SHP77 treated with DMSO at 0.1 percent for 48 hours (cell line): ENCODE measurements at regions not wholly inside any gene's neighbourhood (a gene's known extent, or its start where the extent isn't known, plus 50 kb on each side); places are given as distances from the start of the nearest gene placed in this dataset.

ENCODE experiments used
- DNase-seq: peaks from one replicate; lab custom pipeline; 2025; lab: John Stamatoyannopoulos, UW

GRCh38 chr1:218772575-218772974 is 401.1 kb upstream of the LYPLAL1 start:
- no peak for DNase-seq

GRCh38 chr1:218775501-218776021 is 398.1 kb upstream of the LYPLAL1 start:
- DNase-seq: no peak

DNA sequence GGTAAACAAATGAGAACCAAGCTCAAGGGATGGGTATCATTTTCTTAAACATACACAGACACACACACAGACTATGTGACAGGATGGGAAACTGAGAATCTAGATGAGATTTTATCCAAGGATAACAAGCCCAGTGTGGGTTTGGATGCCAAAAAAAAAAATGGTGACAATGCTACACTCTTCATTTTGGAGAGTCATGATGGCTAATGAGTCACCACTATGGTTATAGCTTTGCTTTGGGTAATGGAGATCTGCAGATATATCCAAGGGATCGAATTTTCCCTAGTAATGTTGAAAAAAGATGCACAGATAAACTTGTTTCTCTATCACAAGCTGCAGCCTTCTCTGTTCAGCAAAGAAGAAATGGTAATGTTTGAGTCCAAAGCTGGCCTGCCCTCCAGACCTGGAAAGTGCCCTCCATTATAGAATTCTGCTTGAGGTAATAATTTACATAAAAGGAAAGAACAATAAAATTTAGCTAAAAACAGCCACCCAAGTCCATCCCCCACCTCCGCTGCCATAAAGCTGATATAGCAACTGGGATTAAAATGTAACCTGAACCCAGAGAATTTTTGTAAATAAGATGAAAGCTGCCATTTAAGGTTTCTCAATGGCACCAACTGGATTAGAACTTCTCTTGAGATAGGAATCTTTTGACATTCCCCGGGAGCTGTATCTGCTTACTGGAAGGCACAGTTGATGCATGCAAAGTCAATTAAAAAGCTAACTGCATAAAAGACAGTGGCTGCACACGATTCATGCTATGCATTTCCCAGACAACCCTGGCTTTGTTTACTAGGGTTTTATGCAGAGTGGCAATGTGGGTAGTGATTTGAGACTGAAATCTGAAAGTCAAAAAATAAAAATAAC is 395.2 kb upstream of the LYPLAL1 start:
- no peak for DNase-seq

DNA sequence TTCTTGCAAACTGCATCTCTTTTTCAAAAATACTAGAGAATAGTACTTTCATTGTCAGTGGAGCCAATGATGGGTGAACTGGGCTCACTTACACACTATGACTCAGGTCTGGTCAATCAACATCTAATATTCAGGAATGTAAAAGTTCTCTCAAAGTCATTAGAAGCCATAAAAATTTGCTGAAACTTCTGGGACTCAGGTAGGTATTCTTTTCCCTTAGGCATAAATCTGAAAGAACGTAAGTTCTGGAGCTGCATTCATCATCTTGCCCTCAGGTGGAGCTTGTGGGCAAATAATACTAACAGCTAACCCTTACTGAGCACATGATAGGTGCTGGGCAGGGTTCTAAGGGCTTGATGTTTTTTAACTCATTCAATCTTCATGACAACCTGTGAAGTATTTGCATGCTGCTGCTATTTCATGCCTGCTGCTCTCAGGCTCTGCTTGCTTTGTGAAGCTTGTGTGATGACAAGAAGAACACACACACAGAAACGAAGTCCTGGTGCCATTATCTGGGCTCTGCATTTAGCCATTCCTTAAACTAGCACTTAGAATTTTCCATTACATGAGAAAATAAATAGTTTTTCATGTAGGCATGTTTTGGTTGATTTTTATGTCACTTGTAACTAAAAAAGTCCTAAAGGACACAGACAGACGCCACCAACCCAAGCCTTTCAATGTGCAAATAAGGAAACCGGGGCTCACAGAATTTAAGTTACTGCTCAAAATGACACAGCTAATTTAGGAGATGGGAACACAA is 394.2 kb upstream of the LYPLAL1 start:
- DNase-seq: no peak

- no peak for DNase-seq
These were observed 390.5 kb upstream of the LYPLAL1 start for GRCh38 chr1:218783131-218783530.

DNA sequence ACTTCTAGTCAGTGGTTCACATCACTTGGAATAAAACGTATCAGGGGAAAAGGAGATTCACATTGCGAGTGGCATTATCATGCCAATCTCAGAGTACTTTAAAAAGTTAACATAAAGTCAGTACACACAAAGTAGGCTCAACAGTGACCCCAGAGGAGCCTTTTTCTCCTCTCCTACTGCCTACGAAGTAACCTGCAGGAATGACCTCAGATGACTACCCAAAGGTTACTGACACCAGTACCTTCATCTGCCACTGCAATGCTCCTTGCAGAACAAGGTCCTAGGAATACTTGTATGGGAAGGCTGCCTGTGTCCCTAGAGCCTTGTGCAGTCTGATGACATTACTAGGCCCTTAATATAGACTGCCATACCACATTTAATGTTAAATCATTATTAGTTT is 389.8 kb upstream of the LYPLAL1 start:
- DNase-seq: no peak

DNA sequence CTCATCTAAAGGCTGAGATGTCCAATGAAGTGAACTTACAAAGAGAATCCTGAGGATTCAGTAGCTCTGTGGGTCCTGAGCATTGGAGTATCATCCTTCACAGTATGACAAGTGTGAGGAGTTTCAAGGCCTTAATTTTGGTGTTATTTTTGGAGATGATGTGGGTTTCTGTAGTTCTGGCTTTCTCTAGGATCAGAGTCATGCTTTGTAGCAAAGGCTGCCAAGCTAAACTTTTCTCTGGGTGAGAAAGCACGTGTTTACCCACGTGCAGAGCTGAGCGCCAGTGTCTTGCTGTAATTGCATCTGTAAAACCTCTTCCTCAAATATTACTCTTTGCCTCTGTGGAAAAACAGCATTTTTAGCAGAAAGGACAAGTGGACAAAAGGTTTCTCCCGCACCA is 387.8 kb upstream of the LYPLAL1 start:
- no peak for DNase-seq

DNA sequence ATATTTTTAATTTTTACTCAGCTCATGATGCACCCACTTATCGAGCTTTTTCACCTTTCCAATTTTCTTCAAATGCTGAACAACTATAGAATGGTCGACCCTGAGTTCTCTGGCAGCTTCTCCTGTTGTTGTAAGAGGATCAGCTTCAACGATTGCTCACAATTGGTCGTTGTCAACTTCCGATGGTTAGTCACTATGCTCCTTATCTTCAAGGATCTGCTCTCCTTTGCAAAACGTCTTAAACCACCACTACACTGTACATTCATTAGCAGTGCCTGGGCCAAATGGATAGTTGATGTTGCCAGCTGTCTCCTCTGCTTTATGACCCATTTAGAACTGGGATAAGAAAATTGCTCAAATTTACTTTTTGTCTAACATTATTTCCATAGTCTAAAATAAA is 385.9 kb upstream of the LYPLAL1 start:
- no peak for DNase-seq

DNA sequence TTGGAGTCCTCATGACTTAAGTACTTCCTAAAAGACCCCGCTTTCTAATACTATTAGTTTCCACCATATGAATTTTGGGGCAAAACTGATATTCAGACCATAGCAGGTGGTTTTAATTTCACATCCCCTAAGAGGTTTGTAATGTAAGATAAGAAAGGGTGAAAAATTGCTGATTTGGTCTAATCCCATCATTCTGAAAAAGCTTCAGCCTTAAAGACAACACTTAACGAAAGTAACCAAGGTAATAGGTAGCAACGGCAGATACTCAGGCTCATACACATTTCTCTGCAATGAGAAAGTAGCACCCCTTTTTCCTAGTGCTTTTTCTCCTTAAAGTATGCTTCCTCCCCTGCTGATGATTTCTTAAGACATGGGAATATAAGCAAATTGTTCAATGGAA is 376.9 kb upstream of the LYPLAL1 start:
- DNase-seq: no peak

GRCh38 chr1:218802799-218803198 is 370.9 kb upstream of the LYPLAL1 start:
- no peak for DNase-seq

DNA sequence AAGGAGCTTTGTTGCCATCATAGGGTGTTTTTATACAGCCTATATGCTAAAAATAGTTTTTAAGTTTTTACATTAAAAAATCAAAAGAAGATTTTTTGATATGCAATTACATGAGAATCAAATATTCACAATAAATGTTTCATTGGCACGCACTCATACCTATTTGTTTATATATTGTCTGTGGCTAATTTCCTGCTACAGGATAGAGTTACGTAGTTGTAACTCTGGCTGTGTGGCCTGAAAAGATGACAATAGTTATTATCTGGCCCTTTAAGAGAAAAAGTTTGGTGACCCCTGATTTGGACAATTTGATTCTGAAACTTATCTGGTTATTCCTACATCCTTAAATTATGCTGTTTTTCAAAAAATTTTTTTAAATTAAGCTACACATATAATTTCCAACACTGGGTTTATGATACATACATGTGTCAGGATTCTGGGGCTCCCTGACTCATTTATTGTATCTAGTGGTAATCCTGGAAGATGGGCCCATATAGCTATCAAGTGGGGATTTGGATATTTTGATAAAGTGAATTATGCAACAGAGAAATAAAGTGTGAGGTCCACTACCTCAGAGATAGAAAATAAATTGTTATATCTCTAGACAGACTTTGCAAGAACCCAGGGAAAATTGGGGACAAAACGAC is 370.2 kb upstream of the LYPLAL1 start:
- DNase-seq: no peak

- DNase-seq: no peak
These were observed 369.5 kb upstream of the LYPLAL1 start for GRCh38 chr1:218804014-218804785.

DNA sequence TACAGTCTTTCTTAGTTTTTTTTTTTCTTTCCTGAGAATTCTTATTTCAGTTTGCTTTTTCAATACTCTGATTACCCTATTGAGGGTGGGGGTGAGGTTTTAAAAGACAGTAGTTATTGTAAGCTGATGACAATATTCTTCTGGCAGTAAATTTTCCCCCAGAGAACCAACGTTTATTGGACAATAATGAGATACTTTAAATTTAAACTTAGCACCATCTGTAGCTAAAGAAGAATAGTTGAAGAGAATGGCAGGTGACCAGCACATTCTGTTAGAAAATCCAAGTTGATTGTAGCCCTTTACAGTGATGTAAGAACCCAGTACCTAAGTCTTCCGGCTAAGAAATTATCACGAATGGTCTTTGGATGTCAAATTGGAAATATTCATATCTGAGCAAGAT is 364.6 kb upstream of the LYPLAL1 start:
- no peak for DNase-seq

GRCh38 chr1:218809625-218810024 is 364.1 kb upstream of the LYPLAL1 start:
- no peak for DNase-seq

DNA sequence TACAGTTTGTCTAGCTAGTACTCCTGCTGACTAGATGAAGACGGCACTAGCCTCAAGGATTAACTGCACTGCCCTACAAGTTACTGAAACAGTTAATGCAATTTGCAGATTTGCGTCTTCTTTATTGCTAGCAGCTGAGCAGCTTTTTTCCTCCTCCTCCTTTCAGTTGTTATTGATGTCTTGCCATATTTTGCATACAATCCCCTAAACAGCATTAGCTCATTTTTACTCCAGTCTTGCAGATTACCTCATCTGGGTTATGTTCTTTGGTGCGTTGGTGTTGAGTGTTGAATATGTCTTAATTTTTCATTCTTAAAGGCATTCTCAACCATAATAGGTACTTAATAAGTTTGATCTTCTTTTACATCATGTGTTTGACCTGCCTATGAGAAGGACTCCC is 363.4 kb upstream of the LYPLAL1 start:
- no peak for DNase-seq

- no peak for DNase-seq
These were observed 362.2 kb upstream of the LYPLAL1 start for GRCh38 chr1:218811497-218811896.

DNA sequence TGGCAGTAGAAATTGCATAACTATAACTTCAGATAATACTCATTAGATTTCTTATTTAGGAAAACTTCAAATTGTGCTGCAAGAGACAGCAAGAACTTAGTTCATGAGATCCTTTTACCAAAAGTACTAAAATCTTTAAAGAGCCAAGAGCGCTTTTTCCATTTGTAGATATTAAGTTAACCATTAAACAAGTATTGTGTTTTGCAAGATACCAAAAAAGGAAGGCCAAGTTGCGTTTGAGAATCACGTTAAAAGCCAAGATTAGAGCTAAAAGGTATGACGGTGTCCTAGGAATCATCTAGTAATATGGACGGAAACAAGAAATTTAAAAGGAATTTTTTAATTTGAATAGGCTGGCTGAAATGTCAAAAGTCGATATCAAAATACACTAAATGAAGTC is 361.3 kb upstream of the LYPLAL1 start:
- DNase-seq: no peak

DNA sequence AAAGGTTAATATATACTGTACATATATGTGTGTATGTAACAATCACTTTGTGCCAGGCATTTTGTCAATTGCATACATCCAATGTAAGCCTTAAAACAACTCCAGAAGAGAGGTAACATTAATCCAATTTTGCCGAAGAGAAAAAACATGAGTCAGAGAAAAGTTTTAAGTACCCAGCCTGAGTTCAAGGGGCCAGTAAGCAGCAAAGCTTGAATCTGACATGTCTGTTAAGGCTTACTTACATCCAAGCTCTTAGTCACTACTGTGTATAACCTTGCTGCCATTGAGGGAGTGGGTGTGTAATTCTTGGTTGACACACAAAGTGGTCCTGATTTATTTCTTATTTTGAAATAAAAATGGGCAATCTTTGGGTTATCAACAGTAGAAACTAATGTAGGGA is 360.4 kb upstream of the LYPLAL1 start:
- no peak for DNase-seq

DNA sequence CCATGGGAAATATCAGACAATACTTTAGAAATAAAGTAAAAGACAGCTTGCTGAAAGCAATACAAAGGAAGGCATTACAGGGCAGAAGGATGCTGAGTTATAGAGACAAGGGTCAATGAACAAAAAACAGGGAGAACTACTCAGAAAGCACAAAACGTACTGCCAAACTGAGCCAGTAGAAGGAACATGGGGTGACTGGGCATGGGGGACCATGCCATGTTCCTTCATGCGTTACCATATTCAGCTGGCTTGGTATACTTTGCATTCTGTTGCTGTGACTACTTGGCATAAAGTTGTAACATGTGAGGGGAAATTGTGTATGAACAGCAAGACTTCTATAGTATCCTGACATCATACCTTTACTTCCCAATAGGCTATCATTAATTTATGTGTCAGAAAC is 358.6 kb upstream of the LYPLAL1 start:
- DNase-seq: no peak

DNA sequence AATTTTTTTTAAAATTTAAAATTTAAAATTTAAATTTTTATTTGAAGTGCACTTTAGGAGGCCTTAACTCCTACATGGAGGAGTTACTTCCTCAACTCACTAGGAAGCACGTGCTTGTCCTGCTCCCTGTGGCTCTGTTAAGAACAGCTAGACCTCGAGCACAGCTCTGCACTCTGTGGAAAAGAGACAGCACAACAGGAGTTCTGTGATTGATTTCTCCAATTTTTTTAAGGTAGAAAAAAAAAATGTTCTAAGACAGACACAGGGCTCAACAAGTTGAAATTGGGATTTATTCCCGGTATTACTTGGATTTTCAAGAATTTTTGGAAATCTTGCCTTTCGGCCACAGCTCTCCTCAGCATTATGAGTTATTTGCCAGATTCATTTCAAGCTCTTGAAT is 356.6 kb upstream of the LYPLAL1 start:
- no peak for DNase-seq

GRCh38 chr1:218817691-218818465 is 355.8 kb upstream of the LYPLAL1 start:
- no peak for DNase-seq
